Gastrocnemius medialis (tissue), 4 donors: ENCODE measurements at regions not wholly inside any gene's neighbourhood (a gene's known extent, or its start where the extent isn't known, plus 50 kb on each side); places are given as distances from the start of the nearest gene placed in this dataset.
"Not testable (repeated sequence)": the region's sequence is repeated elsewhere in the genome, so short reads cannot be mapped to it uniquely, and the experiment has no call there.

Experiments used
- POLR2A ChIP-seq, 2 donors: fragments of 450-650 bp; IDR thresholded peaks; one replicate each; pipeline ENCODE4 v1.6.1; 2017; ENCODE audit warnings: antibody characterized with exemption in 2 of 2, mild to moderate bottlenecking in 2 of 2, moderate library complexity in 2 of 2
- TF ChIP-seq, protein P1 (sequence below), 5 experiments: fragments of 450-650 bp in 3 of 5; fragments of 200-600 bp in 2 of 5; sonication (generic) in 2 of 5; IDR thresholded peaks in 4 of 5; conservative IDR thresholded peaks in 1 of 5; 1 replicate in 4 of 5; 2 replicates in 1 of 5; pipeline ENCODE4 v1.5.1; 2016 to 2019; ENCODE audit warnings: antibody characterized with exemption in 5 of 5, mild to moderate bottlenecking in 3 of 5, moderate library complexity in 3 of 5

DNA sequence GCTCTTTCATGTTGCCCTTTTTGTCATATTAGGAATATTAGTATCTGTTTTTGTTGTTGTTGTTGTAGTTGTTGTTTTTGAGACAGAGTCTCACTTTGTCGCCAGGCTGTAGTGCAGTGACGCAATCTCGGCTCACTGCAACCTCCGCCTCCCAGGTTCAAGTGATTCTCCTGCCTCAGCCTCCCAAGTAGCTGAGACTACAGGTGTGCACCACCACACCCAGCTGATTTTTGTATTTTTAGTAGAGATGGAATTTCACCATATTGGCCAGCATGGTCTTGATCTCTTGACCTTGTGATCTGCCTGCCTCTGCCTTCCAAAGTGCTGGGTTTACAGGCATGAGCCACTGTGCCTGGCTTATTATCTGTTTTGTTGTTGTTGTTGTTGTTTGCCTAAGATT is 69.7 kb upstream of the CCN2 start:
- TF ChIP-seq, protein P1, sequence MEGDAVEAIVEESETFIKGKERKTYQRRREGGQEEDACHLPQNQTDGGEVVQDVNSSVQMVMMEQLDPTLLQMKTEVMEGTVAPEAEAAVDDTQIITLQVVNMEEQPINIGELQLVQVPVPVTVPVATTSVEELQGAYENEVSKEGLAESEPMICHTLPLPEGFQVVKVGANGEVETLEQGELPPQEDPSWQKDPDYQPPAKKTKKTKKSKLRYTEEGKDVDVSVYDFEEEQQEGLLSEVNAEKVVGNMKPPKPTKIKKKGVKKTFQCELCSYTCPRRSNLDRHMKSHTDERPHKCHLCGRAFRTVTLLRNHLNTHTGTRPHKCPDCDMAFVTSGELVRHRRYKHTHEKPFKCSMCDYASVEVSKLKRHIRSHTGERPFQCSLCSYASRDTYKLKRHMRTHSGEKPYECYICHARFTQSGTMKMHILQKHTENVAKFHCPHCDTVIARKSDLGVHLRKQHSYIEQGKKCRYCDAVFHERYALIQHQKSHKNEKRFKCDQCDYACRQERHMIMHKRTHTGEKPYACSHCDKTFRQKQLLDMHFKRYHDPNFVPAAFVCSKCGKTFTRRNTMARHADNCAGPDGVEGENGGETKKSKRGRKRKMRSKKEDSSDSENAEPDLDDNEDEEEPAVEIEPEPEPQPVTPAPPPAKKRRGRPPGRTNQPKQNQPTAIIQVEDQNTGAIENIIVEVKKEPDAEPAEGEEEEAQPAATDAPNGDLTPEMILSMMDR (IDR thresholded peaks at IDR 0.05 in 4 of 5, conservative IDR thresholded peaks at IDR 0.05 in 1 of 5): not testable (repeated sequence)
- not testable (repeated sequence) for TF ChIP-seq POLR2A (IDR thresholded peaks at IDR 0.05)
